ENCODE measurements at regions not wholly inside any gene's neighbourhood (a gene's known extent, or its start where the extent isn't known, plus 50 kb on each side); places are given as distances from the start of the nearest gene placed in this dataset.

DNA sequence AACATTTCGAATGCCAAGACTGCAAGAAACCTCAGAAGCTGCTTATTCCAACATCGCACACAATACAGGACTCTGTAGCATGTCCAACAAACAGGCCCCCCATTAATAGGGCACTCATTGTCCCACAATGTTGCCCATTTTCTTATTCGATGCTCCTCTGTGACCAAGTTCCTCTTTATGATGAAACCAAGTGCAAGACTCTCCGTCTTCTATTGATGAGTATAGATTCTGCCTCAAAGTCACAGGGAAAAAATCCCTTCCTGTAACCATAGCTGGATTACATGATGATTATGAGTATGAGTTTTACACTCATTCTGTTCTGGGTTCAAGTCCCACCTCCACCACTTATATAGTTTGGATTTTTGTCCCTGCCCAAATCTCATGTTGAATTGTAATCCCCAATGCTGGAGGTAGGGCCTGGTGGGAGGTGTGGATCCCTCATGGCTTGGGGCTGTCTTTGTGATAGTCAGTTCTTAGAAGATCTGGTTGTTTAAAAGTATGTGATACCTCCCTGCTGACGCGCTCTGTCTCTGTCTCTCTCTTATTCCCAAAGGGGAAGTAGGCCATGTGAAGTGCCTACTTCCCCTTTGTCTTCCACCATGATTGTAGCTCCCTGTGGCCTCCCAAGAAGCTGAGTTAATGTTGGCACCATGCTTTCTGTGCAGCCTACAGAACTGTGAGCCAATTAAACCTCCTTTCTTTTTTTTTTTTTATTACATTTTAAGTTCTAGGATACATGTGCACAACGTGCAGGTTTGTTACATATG is 148.7 kb downstream of the OSR1 start:
- TF ChIP-seq, protein P1, sequence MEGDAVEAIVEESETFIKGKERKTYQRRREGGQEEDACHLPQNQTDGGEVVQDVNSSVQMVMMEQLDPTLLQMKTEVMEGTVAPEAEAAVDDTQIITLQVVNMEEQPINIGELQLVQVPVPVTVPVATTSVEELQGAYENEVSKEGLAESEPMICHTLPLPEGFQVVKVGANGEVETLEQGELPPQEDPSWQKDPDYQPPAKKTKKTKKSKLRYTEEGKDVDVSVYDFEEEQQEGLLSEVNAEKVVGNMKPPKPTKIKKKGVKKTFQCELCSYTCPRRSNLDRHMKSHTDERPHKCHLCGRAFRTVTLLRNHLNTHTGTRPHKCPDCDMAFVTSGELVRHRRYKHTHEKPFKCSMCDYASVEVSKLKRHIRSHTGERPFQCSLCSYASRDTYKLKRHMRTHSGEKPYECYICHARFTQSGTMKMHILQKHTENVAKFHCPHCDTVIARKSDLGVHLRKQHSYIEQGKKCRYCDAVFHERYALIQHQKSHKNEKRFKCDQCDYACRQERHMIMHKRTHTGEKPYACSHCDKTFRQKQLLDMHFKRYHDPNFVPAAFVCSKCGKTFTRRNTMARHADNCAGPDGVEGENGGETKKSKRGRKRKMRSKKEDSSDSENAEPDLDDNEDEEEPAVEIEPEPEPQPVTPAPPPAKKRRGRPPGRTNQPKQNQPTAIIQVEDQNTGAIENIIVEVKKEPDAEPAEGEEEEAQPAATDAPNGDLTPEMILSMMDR (IDR thresholded peaks at IDR 0.05; ENCODE audit: extremely low read depth, insufficient read depth, missing control alignments), result no peak
- DNase-seq (ENCODE audit: low spot score), result no peak
- in situ Hi-C loops (cut with MboI; ENCODE audit: low pct_unique_long_range_greater_than_20kb, low sequenced_read_pairs, unreplicated experiment), result no loop called here

DNA sequence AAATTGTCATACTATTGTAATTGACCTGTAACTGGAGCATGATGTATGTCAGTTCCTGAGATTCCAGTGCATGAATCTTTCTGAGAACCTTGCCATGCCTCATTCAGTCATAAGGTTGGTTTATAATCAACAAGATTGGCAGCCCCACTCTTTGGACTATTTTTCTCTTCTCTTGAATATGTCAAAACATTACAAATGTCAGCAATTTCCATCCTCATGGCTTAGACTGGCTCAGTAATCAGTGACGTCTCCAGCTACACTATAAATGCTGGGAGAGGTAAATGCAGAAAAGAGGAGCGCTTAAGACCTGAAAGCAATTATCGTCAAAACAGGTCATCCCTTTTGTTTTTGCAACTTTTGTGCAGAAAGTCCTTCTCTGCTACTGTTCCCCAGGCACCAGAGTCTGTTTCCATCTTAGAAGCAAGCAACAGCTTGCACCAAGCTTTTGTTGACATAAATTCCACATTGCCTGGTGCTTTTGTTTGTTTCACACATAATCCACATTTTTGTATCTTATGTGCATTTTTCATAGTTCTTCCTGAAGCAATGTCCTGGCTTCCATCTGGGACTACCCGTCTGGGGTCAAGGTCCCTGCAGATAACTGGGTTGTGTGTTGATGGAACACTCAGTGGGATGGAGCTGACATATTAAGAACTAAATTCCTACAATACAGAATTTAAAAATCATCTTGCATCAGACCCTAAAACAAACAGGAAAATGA is 149.8 kb downstream of the OSR1 start:
- DNase-seq (ENCODE audit: low spot score), result no peak
- TF ChIP-seq, protein P1 (IDR thresholded peaks at IDR 0.05; ENCODE audit: extremely low read depth, insufficient read depth, missing control alignments), result no peak
- in situ Hi-C loops (cut with MboI; ENCODE audit: low pct_unique_long_range_greater_than_20kb, low sequenced_read_pairs, unreplicated experiment), result no loop called here

DNA sequence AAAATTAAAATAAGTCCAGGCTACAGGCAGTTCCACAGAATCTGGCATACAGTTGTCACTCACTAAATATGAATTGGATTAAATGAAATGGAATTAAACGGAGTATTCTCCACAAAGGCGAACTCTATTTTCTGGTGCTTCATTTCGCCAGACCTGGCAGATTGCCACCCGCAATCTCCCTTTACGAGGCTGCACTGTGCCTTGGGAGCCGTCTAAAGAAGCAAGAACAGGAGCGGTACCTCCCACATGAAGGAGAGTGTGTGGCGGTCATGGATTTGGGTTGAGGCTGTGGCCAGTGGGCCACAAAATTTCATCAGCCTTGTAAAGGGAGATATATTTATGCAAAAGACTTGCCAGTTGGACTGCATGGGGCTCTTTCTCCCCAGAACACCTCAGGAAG is 151.0 kb downstream of the OSR1 start:
- TF ChIP-seq, protein P1 (IDR thresholded peaks at IDR 0.05; ENCODE audit: extremely low read depth, insufficient read depth, missing control alignments), result no peak
- in situ Hi-C loops (cut with MboI; ENCODE audit: low pct_unique_long_range_greater_than_20kb, low sequenced_read_pairs, unreplicated experiment), result no loop called here
- no peak for DNase-seq (ENCODE audit: low spot score)

DNA sequence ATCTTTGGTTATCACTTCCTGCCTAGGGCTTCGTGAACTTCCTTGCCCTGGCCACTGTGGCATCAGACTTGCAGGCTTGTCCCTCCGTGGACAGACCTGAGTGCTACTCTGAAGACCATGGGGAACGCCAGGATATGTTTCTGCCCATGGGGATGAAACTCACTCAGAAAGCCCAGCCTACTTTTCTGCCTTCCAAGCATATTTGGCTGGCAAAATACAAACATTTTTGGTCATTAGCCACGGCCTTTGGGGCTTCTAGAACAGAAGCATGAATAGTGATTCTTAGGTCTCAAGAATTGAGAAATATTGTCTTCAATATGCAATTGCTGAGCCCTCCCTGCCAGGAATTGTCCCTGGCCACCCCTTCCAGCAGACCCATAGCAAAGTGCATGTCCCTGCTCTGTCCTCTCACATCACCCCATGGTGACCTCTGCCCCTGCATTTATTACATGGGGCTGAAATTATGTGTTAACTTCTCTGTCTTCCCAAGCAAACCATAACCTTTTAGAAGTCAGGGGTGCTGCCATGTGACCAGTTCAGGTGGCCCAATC is 152.4 kb downstream of the OSR1 start:
- in situ Hi-C loops (cut with MboI; ENCODE audit: low pct_unique_long_range_greater_than_20kb, low sequenced_read_pairs, unreplicated experiment), result no loop called here
- DNase-seq (ENCODE audit: low spot score), result no peak
- TF ChIP-seq, protein P1 (IDR thresholded peaks at IDR 0.05; ENCODE audit: extremely low read depth, insufficient read depth, missing control alignments), result no peak

DNA sequence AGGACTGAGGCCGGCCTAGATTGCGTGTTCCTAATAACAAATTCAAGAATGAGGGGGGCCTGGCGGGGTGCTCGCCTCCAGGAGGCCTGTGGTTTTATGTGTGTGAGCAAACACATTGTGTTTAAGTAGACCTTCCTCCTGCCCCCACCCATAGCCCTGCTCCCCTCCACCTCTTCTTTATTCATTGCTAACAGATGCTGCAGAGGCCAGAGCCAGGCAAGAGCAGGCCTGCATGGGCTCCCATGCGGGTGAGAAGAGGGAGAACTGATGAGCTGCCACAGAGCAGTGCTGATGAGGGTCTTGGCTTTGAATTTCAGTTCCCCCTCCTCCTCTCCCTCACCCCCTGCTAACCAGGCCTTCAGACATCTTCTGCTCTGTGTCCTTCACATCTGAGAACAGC is 154.6 kb downstream of the OSR1 start:
- no peak for DNase-seq (ENCODE audit: low spot score)
- TF ChIP-seq, protein P1 (IDR thresholded peaks at IDR 0.05; ENCODE audit: extremely low read depth, insufficient read depth, missing control alignments), result no peak
- in situ Hi-C loops (cut with MboI; ENCODE audit: low pct_unique_long_range_greater_than_20kb, low sequenced_read_pairs, unreplicated experiment), result no loop called here

DNA sequence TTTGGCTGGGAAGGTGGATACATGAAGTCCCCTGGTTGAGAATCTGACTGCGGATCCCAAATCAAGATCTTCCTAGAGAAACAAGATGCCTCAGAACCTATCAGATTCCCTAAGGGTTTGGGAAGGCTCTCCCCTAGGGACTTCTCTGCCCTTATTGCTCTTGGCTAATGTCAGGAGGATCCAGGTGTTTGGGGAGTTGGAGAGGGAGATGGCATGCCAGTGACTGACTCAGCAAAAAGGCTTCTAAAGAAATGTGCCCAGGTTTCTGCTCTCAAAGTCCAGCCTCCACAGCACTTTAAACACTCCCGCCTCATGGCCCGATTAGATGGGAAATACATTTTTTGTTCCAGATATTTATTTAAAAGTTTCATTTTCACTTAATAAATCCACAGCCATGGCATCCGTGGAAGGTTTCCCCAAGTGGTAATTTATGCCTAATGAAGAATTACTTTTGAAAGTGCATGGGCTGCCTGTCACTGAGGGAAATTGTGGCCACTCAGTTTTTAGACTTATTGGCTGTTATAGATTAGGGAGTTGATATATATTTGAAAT is 156.4 kb downstream of the OSR1 start:
- in situ Hi-C loops (cut with MboI; ENCODE audit: low pct_unique_long_range_greater_than_20kb, low sequenced_read_pairs, unreplicated experiment), result no loop called here
- no peak for DNase-seq (ENCODE audit: low spot score)
- TF ChIP-seq, protein P1 (IDR thresholded peaks at IDR 0.05; ENCODE audit: extremely low read depth, insufficient read depth, missing control alignments), result no peak
